Mesothelial cell of epicardium (in vitro differentiated cells): ENCODE measurements at regions not wholly inside any gene's neighbourhood (a gene's known extent, or its start where the extent isn't known, plus 50 kb on each side); places are given as distances from the start of the nearest gene placed in this dataset.

Experiments
- DNase-seq, 2 experiments: peaks; one replicate each; pipeline ENCODE4 v3.0.0; 2021; ENCODE audit warnings: low spot score in 2 of 2; ENCODE audit not compliant: unreplicated experiment in 2 of 2
- H3K27ac Mint-ChIP-seq: 2 replicates; pipeline ENCODE4 v1.8.0; 2021; ENCODE audit warnings: mixed read lengths
- H3K27me3 Mint-ChIP-seq: 2 replicates; pipeline ENCODE4 v1.8.0; 2021; ENCODE audit warnings: low read depth, mixed read lengths
- H3K36me3 Mint-ChIP-seq: 2 replicates; pipeline ENCODE4 v1.8.0; 2021; ENCODE audit warnings: mixed read lengths
- H3K4me1 Mint-ChIP-seq: 2 replicates; pipeline ENCODE4 v1.8.0; 2021; ENCODE audit warnings: mixed read lengths
- H3K4me3 Mint-ChIP-seq: 2 replicates; pipeline ENCODE4 v1.8.0; 2021; ENCODE audit warnings: mild to moderate bottlenecking, moderate library complexity, mixed read lengths
- H3K9me3 Mint-ChIP-seq: 2 replicates; pipeline ENCODE4 v1.8.0; 2021; ENCODE audit warnings: mixed read lengths
- CTCF ChIP-seq: fragments of 200-600 bp; sonication (generic); IDR thresholded peaks from one replicate; pipeline ENCODE4 v1.5.0; 2021; ENCODE audit warnings: antibody characterized with exemption; ENCODE audit not compliant: unreplicated experiment

GRCh38 chr2:11988691-11989353 is 242.4 kb downstream of the LPIN1 start:
- DNase-seq: no peak
- Mint-ChIP-seq H3K4me3 (no peak overlapping the region), H3K27me3 (peaks cover 28% of the 10 kb centered on the region), H3K9me3 (peaks cover 5% of the 10 kb centered on the region), H3K4me1 (peaks cover 13% of the 10 kb centered on the region), H3K27ac (no peak overlapping the region), H3K36me3 (no peaks in the 10 kb centered on the region)
- TF ChIP-seq CTCF: no peak

- DNase-seq: no peak
- no peak overlapping the region for H3K4me3 Mint-ChIP-seq
- no peaks in the 10 kb centered on the region for H3K36me3 Mint-ChIP-seq
- H3K27me3 Mint-ChIP-seq: peaks cover 27% of the 10 kb centered on the region
- TF ChIP-seq CTCF: no peak
- H3K4me1 Mint-ChIP-seq: peaks cover 8% of the 10 kb centered on the region
- H3K9me3 Mint-ChIP-seq: peaks cover 7% of the 10 kb centered on the region
- no peak overlapping the region for H3K27ac Mint-ChIP-seq
Observed at GRCh38 chr2:11989354-11989703, 242.9 kb downstream of the LPIN1 start.

GRCh38 chr2:11990576-11990975 is 244.1 kb downstream of the LPIN1 start:
- no peak overlapping the region for H3K27ac Mint-ChIP-seq
- H3K9me3 Mint-ChIP-seq: peaks cover 16% of the 10 kb centered on the region
- peaks cover 2% of the 10 kb centered on the region for H3K4me1 Mint-ChIP-seq
- H3K27me3 Mint-ChIP-seq: peaks cover 19% of the 10 kb centered on the region
- no peak overlapping the region for H3K4me3 Mint-ChIP-seq
- no peak for TF ChIP-seq CTCF
- no peaks in the 10 kb centered on the region for H3K36me3 Mint-ChIP-seq
- DNase-seq: no peak

GRCh38 chr2:11993749-11994148 is 247.3 kb downstream of the LPIN1 start:
- no peak for DNase-seq
- Mint-ChIP-seq H3K4me1 (no peaks in the 10 kb centered on the region), H3K4me3 (no peak overlapping the region), H3K27ac (no peak overlapping the region), H3K27me3 (peaks cover 11% of the 10 kb centered on the region), H3K9me3 (peaks cover 11% of the 10 kb centered on the region), H3K36me3 (no peaks in the 10 kb centered on the region)
- no peak for TF ChIP-seq CTCF

- peaks cover 7% of the 10 kb centered on the region for H3K27me3 Mint-ChIP-seq
- peaks cover 11% of the 10 kb centered on the region for H3K9me3 Mint-ChIP-seq
- DNase-seq: no peak
- H3K27ac Mint-ChIP-seq: no peak overlapping the region
- H3K36me3 Mint-ChIP-seq: no peaks in the 10 kb centered on the region
- H3K4me3 Mint-ChIP-seq: no peak overlapping the region
- no peak for TF ChIP-seq CTCF
- no peaks in the 10 kb centered on the region for H3K4me1 Mint-ChIP-seq
Observed at GRCh38 chr2:11995456-11995855, 249.0 kb downstream of the LPIN1 start.

- TF ChIP-seq CTCF: no peak
- peaks cover 16% of the 10 kb centered on the region for H3K9me3 Mint-ChIP-seq
- no peak overlapping the region for H3K4me3 Mint-ChIP-seq
- H3K36me3 Mint-ChIP-seq: no peaks in the 10 kb centered on the region
- H3K27ac Mint-ChIP-seq: no peak overlapping the region
- H3K27me3 Mint-ChIP-seq: peaks cover 7% of the 10 kb centered on the region
- no peak for DNase-seq
- H3K4me1 Mint-ChIP-seq: no peaks in the 10 kb centered on the region
Observed at GRCh38 chr2:11996618-11997017, 250.2 kb downstream of the LPIN1 start.
